Retina (tissue), 1 donor: ENCODE measurements at regions not wholly inside any gene's neighbourhood (a gene's known extent, or its start where the extent isn't known, plus 50 kb on each side); places are given as distances from the start of the nearest gene placed in this dataset.

Source experiments
- DNase-seq: peaks from one replicate; pipeline ENCODE4 v3.0.0-alpha.2; 2016

DNA sequence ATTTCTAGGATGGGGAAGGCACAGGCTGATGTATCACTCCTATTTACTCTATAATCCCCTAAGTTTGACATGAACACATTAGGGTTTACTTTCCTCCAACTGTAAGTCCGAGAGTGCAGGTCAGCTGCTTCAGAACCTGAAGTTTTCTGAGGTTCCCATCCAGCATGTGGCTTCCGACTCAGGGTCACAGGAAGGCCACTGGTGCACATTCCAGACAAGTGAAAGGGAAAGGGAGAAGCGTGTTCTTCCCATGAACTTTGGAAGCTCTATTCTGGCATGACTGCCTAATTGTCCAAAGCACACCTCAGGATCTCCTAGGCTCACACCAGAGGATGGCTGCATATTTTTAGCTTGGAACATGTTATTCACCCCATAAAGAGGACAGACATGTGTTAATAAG lies 602.6 kb downstream of the SEMA5A start:
- no peak for DNase-seq

DNA sequence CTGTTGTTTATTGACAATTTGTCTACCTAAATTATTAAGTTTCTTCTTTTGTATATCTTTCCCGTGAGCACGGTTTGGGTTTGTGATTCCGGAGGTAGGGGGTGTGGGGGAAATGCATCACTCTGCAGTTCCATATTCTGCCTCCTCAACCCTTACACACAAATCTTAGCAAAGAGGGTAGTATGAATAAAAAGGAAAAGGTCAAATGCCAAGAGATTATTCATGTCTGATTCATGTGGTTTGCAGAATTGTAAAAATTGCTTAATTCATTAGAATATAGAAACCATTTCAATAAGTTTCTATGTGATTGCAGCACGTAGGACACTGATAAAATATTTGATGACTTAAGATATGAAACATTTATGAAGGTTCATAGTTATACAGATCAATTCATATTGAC lies 601.9 kb downstream of the SEMA5A start:
- DNase-seq, result no peak

DNA sequence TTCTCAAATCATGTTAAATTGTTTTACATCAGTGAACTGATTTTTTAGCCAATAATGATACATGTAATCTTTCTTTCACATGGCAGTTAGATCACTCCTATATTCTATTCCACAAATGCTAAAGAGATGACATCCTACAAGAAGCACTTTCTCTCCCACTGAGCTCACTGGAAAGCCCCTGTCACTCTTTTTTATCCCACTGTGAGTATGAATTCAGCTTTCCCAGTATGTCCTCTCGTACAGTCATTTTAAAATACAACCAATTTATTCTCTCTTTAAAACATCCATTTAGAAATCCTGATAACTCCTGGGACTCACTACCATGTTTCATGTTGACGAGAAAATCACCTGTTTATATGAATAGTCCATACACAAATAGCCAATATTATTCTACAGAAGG lies 599.9 kb downstream of the SEMA5A start:
- DNase-seq, result peak; percentile 5

DNA sequence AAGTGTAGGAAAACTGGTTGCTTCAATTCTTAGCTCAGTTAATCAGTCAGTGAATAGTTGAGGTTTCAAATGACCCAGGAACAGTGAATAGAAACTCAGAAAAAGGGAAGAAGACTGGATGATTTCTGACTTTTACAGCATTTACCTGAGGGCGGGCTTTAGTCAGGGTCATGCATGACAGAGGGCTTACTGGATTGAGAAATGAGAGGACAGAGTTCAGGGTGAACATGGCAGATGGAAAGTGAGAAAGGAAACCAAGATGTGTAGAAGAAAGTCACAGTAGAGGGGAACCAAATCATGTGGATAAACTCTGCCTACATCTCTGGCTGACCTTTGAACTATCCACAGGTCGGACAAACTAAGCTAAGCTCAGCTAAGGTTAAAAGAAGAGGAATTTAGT lies 596.0 kb downstream of the SEMA5A start:
- DNase-seq, result no peak

DNA sequence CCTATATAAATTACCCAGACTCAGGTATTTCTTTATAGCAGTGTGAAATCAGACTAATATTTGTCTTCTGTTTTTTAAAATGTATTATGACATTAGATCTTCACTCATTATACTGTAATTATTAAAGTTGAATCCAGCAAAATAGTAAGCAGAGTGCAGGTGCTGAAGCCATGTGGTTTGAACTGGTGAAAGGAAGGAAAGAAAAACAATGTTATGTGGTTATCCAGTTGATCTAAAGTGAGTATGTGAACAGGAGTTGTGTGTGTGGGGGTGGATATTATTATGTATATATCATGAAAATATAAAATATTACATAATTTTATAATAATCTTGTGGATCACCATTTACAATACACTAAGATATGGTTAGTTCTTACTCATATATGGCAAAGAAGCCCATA lies 593.7 kb downstream of the SEMA5A start:
- DNase-seq, result no peak

DNA sequence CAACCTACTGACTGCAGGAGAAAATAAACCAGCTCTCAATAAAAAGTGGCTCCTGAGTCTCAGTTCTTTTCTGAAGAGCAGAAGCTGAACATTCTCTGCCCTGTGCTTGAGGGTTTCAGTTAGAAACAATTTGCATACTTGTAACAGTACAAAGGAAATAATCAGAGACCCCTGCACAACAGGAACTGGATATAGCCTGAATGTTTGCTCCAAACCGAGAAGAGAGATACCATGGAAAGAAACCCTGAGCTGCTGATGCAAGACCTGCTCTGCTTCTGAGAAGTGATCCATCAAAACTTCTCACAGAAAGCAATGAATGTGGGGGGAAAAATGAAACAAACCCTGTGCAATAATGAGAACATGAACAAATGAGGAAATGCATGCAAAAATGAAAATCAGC lies 592.9 kb downstream of the SEMA5A start:
- DNase-seq, result no peak

DNA sequence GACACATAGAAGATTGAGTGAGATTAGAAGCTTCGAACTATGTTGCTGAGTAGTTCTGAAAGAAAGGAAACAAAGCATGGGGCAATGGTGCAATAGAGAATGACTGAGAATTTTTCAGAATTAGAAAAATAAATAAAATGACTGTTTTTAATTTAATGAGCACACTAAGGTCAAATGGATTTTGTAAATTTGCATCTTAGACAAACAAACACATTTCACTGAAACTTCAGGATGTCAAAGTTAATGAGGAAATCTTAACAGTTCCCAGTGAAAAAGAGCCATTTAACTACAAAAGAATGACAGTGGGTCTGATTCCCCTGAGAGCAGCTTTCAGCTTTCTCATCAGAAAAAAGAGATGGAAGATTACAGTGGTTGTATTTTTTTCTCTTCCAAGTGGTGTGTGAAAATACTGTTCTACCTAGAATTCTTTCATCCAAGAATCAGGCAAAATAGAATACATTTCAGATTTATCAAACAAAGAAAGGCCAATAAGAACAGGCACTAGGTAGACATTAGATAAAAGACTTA lies 591.9 kb downstream of the SEMA5A start:
- no peak for DNase-seq

DNA sequence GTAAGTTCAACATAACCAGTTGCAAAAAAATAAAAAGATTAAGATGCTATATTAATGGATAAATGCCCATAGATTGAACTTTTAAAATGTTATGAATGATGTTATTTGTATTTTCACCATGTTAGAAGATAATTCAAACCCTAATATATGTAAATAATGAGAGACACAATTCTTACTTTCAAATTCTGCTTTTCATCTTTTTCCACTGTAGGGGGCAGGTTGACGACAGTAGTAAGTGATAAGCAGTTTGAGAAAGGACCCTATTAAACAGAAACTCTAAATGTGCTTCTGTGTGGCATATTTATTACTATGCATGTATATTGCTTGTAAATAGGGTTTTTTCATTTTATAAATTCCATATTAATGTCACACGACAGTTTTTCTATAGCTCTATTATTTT lies 591.1 kb downstream of the SEMA5A start:
- no peak for DNase-seq

DNA sequence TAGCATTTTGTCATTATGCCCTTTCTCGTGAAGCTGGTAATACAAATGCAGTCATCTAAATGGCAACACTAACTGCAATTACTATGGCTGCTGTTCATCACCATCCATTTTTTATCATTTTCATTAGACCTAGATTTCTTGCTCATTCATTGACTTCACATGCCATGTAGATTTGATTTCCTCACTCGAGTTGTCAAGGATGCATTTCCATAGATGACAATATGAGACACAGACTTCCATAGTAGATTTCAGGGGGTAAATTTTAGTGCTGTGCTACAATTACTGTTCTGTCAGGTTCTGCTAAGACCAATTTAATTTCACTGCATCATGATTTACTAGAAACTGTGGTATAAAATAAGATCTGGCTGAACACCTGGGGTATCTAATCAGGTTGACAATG lies 589.2 kb downstream of the SEMA5A start:
- no peak for DNase-seq

DNA sequence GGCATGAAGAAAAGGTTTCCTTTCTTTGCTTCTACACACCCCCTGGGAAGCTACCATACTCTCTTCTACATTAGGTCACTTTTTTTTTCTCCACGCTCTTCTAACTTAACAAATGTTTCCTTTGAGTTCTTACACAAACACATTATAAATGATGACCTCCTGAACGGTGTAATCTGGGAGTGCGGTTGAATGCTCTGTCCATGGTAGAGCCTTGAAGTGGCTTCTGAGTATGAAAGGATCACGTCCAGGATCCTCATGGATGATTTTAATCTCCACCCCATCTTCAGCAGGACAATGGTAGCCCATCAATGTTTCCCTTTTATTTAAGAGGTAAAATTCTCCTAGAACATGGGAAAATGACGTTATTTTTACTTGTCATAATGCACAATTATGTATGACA lies 587.3 kb downstream of the SEMA5A start:
- no peak for DNase-seq

DNA sequence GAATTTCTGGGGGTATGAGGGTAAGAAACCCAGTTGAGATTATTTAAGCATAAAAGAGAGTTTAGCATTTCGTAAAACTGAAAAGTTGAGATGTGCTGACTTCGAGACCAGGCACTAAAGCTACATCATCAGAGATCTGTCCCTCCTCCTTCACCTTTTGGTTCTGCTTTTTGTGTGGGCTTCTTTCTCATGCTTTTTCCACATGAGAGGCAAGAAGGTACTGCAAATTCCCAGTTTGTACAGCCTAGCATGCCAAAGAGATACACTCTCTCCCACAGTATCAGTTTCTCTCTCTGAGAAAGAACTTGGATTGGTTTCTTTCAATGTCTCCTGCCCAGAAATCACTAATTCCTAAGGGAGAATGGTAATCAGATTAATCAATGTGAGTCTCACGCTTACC lies 584.7 kb downstream of the SEMA5A start:
- no peak for DNase-seq

DNA sequence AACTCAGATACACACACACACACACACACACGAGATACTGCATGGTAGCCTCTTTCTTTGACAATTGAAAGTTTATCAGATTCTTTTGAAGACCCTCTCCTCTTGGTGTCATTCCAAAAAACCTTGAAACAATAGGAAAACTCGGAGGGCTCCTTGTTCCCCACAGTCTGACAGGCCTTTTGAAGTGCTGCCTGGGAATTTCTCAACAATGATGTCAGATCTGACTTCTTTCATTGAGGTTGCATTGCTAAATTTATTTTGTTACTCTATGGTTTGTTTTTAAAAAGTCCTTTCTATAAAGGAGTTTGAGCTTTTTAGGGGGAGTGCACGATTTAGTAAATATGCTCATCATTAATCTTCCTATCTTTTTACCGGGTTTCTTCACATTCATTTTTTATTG lies 583.9 kb downstream of the SEMA5A start:
- DNase-seq, result no peak

DNA sequence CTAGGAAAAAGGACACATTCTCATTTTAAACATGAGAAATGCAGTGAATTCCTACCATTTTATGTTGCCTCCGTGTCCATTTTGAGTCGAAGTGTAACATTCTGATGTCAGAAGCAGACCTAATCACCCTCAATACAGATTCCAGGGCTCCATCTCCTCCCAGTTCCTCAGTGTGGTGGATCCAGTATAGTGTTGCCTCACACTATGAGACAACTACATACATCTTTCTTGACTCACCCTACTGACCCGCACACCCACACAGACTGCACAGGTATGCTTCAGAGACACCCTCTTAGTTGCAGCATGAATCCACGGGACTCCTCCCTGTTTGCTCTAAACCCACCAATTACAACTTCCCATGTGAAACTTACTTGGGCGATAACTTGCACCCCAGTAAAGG lies 564.9 kb downstream of the SEMA5A start:
- no peak for DNase-seq

DNA sequence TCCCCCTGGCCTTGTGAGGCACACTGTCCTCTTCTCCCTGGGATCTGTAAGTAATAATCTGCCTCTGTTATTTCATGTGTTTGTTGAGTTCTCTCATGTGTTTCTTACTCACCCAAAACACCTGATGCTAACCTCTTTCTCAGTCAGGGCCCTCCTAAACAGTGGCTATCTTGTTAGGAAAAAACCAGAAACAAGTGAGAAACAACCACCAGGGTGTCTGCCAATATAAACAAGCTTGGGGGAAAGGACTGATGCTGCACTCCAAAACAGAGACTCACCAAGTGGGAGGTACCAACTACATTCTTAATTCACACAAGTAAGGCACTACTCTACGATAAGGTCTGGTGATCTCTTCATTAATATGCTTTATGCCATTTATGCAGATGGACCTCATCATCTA lies 564.4 kb downstream of the SEMA5A start:
- DNase-seq, result no peak

DNA sequence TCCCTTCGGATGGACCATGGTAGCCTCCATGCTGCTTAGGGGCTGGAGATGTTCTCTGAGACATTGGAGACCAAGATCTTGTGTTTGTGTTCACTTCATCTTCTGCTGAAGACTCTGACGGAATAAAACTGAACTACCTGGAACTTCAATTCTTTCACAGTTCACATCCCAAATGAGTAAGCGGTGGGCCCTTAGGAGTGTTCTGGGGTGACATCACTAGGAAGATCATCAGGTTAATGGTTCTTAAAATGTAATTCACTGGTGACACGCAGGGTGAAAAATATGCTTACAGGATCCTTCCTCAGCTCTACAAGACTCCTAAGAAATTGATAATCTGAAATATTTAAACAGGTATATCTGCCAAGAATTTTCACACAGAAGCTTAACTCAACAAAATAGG lies 561.5 kb downstream of the SEMA5A start:
- DNase-seq, result no peak
